PC-9 (cell line): ENCODE measurements at regions not wholly inside any gene's neighbourhood (a gene's known extent, or its start where the extent isn't known, plus 50 kb on each side); places are given as distances from the start of the nearest gene placed in this dataset.

Source experiments
- CTCF ChIP-seq: fragments of 200-600 bp; sonication (generic); conservative IDR thresholded peaks from 2 replicates; pipeline ENCODE4 v1.6.1; 2017; ENCODE audit warnings: mixed run types, antibody characterized with exemption, mild to moderate bottlenecking, moderate library complexity
- EZH2 ChIP-seq: fragments of 200-600 bp; sonication (generic); IDR thresholded peaks from 2 replicates; pipeline ENCODE4 v1.8.0; 2017; ENCODE audit warnings: antibody characterized with exemption, low read depth

- TF ChIP-seq CTCF (no peak), EZH2 (no peak)
Observed at GRCh38 chr4:177505171-177505615, 63.0 kb upstream of the AGA start.
